ENCODE measurements at regions not wholly inside any gene's neighbourhood (a gene's known extent, or its start where the extent isn't known, plus 50 kb on each side); places are given as distances from the start of the nearest gene placed in this dataset.

GRCh38 chr18:43398601-43399000, 121.3 kb upstream of the SYT4 start:
- DNase-seq (ENCODE audit: low read depth): no peak
- Histone ChIP-seq H3K4me3 (ENCODE audit: low read depth, low read length) (no peak overlapping the region), H3K27me3 (ENCODE audit: control insufficient read depth, insufficient read depth, low read length) (no peaks in the 10 kb centered on the region), H3K36me3 (ENCODE audit: control insufficient read depth, insufficient read depth, low read length) (no peaks in the 10 kb centered on the region)
- TF ChIP-seq CTCF (IDR thresholded peaks at IDR 0.05; ENCODE audit: insufficient read depth, low read length, poor library complexity, severe bottlenecking): no peak

GRCh38 chr18:43405097-43405496, 127.8 kb upstream of the SYT4 start:
- DNase-seq (ENCODE audit: low read depth): peak; percentile 7
- no peaks in the 10 kb centered on the region for H3K27me3 ChIP-seq (ENCODE audit: control insufficient read depth, insufficient read depth, low read length)
- H3K36me3 ChIP-seq (ENCODE audit: control insufficient read depth, insufficient read depth, low read length): no peaks in the 10 kb centered on the region
- no peak for TF ChIP-seq CTCF (IDR thresholded peaks at IDR 0.05; ENCODE audit: insufficient read depth, low read length, poor library complexity, severe bottlenecking)
- H3K4me3 ChIP-seq (ENCODE audit: low read depth, low read length): no peak overlapping the region

- no peak for TF ChIP-seq CTCF (IDR thresholded peaks at IDR 0.05; ENCODE audit: insufficient read depth, low read length, poor library complexity, severe bottlenecking)
- Histone ChIP-seq H3K27me3 (ENCODE audit: control insufficient read depth, insufficient read depth, low read length) (no peaks in the 10 kb centered on the region), H3K36me3 (ENCODE audit: control insufficient read depth, insufficient read depth, low read length) (no peaks in the 10 kb centered on the region), H3K4me3 (ENCODE audit: low read depth, low read length) (no peak overlapping the region)
- DNase-seq (ENCODE audit: low read depth): no peak
These were observed 136.7 kb upstream of the SYT4 start for GRCh38 chr18:43414006-43414405.

- TF ChIP-seq CTCF (IDR thresholded peaks at IDR 0.05; ENCODE audit: insufficient read depth, low read length, poor library complexity, severe bottlenecking): no peak
- DNase-seq (ENCODE audit: low read depth): no peak
- H3K27me3 ChIP-seq (ENCODE audit: control insufficient read depth, insufficient read depth, low read length): no peaks in the 10 kb centered on the region
- H3K4me3 ChIP-seq (ENCODE audit: low read depth, low read length): no peak overlapping the region
- H3K36me3 ChIP-seq (ENCODE audit: control insufficient read depth, insufficient read depth, low read length): no peaks in the 10 kb centered on the region
These were observed 142.8 kb upstream of the SYT4 start for GRCh38 chr18:43420091-43420490.

- no peak for DNase-seq (ENCODE audit: low read depth)
- peak; percentile 37 for TF ChIP-seq CTCF (IDR thresholded peaks at IDR 0.05; ENCODE audit: insufficient read depth, low read length, poor library complexity, severe bottlenecking)
- Histone ChIP-seq H3K36me3 (ENCODE audit: control insufficient read depth, insufficient read depth, low read length) (no peaks in the 10 kb centered on the region), H3K27me3 (ENCODE audit: control insufficient read depth, insufficient read depth, low read length) (no peaks in the 10 kb centered on the region), H3K4me3 (ENCODE audit: low read depth, low read length) (no peak overlapping the region)
These were observed 143.7 kb upstream of the SYT4 start for GRCh38 chr18:43420950-43421349.

- Histone ChIP-seq H3K36me3 (ENCODE audit: control insufficient read depth, insufficient read depth, low read length) (no peaks in the 10 kb centered on the region), H3K4me3 (ENCODE audit: low read depth, low read length) (no peak overlapping the region), H3K27me3 (ENCODE audit: control insufficient read depth, insufficient read depth, low read length) (no peaks in the 10 kb centered on the region)
- peak; percentile 43 for TF ChIP-seq CTCF (IDR thresholded peaks at IDR 0.05; ENCODE audit: insufficient read depth, low read length, poor library complexity, severe bottlenecking)
- DNase-seq (ENCODE audit: low read depth): no peak
These were observed 145.2 kb upstream of the SYT4 start for GRCh38 chr18:43422518-43422917.

Data from kidney epithelial cell (primary cell).